ENCODE measurements at regions not wholly inside any gene's neighbourhood (a gene's known extent, or its start where the extent isn't known, plus 50 kb on each side); places are given as distances from the start of the nearest gene placed in this dataset.

DNA sequence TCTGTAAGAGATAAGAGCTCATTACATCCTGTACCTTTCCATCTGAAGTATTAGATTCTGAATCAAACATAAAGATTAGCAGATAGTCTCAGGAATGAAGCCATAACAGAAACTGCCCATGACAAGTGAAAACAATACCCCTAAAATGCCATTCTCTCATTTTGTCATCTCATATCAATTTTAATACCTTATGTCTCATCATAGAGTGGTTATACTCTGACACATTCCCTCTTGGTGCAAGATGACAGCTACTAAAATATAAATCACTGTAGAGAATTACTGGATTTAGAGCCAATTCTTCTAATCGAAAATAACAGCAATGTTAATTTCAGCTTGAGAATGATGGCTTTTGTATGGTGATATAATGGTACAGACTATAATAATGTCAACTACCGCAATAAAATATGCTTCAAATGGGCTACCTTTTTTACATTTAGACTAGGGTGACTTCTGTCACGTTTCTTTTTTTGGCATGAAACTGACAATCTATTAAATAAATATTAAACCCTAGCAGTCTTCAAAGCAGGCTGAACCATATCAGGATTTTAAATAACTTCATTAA, 125.1 kb upstream of the ITGA4 start:
- DNase-seq (ENCODE audit: low read depth), result no peak
- H3K4me3 ChIP-seq (ENCODE audit: low read depth, low read length), result no peak overlapping the region
- TF ChIP-seq, protein P1, sequence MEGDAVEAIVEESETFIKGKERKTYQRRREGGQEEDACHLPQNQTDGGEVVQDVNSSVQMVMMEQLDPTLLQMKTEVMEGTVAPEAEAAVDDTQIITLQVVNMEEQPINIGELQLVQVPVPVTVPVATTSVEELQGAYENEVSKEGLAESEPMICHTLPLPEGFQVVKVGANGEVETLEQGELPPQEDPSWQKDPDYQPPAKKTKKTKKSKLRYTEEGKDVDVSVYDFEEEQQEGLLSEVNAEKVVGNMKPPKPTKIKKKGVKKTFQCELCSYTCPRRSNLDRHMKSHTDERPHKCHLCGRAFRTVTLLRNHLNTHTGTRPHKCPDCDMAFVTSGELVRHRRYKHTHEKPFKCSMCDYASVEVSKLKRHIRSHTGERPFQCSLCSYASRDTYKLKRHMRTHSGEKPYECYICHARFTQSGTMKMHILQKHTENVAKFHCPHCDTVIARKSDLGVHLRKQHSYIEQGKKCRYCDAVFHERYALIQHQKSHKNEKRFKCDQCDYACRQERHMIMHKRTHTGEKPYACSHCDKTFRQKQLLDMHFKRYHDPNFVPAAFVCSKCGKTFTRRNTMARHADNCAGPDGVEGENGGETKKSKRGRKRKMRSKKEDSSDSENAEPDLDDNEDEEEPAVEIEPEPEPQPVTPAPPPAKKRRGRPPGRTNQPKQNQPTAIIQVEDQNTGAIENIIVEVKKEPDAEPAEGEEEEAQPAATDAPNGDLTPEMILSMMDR (IDR thresholded peaks at IDR 0.05; ENCODE audit: insufficient read depth, low read depth, low read length), result no peak

DNA sequence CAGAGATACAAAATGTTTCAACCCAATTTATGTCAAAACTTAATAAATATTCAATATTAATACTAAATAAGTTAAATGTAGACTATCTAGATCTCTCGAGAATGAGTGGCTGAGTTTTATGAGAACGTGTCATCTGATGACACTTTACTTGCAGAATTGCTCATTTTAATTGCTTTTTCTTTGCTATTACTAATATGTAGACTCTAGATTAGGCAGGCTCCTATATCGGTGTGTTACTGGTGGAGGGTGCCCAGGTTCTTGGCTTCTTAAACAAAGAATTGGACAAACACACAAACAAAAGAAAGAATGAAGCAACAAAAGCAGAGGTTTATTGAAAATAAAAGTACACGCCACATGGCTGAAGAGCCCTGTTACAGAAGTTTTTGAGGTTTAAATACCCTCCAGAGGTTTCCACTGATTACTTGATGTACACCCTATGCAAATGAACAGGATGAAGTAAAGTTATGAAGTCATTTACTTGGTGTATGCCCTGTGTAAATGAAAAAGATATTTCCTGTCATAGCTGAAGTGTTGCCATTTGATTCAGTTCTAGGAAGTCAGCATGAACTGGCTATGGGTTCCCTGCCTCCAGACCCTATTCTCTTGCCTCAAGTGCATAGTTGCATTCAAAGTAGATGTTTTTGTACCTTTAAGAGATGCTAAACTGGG, 122.9 kb upstream of the ITGA4 start:
- TF ChIP-seq, protein P1 (IDR thresholded peaks at IDR 0.05; ENCODE audit: insufficient read depth, low read depth, low read length), result no peak
- no peak overlapping the region for H3K4me3 ChIP-seq (ENCODE audit: low read depth, low read length)
- no peak for DNase-seq (ENCODE audit: low read depth)

DNA sequence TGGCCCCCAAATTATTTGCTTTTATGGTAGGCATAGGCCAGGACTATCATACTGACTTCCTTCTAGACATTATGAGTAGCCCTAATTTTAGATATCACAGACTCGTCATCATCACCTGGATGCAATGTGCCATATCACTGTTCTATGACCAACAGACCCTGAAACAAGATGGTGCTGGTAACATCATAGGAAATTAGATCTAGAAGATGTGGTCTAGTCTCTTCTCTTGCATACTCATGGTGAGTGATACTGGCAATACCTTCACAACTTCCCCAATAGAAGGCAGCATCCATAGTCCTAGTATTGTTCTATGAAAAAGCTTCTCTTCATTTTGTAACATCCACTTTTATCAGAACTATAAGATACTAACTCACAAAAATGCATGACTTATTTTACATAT, 116.3 kb upstream of the ITGA4 start:
- no peak overlapping the region for H3K4me3 ChIP-seq (ENCODE audit: low read depth, low read length)
- DNase-seq (ENCODE audit: low read depth), result no peak
- TF ChIP-seq, protein P1 (IDR thresholded peaks at IDR 0.05; ENCODE audit: insufficient read depth, low read depth, low read length), result no peak

DNA sequence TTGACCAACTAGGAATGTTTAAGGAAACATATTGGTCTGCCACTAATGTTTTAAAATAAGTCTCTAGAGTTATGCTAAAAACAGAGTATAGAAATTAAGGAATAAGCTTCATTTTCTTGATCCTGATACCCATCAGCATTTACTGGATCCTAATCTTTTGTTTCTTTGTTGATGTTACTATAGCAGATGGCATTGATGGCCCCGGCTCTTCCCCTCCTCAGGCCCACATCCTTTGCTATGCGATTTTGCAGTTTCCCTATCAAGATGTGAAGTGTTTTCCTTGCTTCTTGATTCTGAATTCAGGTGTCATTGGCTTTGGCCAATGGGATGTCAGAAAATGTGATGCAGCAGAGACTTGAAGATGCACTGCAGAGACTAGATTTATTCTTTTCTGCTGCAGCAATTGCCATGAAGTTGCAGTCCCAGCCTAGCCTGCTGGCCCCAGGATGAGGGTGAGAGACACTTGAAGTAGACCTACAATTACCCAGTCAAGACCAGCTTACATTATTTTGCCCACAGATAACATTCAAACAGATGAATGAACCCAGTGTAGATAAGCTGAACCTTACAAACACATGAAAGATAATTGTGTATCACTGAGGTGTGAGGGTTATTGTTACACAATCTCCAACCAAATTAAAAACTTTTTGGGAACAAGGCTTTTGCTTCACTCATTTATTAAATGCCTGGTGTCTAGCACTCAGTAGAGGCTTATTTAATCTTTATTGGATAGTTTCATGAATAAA, 115.2 kb upstream of the ITGA4 start:
- DNase-seq (ENCODE audit: low read depth), result no peak
- TF ChIP-seq, protein P1 (IDR thresholded peaks at IDR 0.05; ENCODE audit: insufficient read depth, low read depth, low read length), result no peak
- no peak overlapping the region for H3K4me3 ChIP-seq (ENCODE audit: low read depth, low read length)

DNA sequence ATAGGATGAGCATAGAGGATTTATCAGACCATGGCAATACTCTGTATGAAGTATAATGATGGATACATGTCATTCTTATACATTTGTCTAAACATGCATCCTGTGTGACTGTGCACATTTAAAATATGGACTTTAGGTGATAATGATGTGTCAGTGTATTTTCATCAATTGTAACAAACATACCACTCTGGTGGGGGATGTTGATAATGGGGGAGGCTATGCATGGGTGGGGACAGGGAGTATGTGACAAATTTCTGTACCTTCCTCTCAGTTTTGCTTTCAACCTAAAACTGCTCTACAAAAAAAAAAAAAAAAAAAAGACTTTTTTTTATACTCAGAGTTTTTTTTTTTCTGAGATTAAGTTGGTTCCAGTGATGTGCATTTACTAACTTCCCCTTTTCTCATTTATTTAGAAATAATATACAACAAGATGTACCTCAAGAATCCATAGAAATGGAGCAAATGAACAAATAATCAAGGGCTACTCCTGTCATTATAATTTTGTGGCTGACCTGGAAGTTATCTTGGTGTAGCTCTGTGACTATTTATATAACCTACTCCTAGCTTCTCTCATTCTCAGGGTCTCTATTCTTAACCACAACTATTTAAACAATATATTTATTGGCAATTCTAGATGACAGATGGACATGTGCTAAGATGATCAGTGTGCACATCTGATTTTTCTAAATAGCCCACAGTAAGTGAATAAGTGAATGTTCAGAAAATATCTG, 108.9 kb upstream of the ITGA4 start:
- TF ChIP-seq, protein P1 (IDR thresholded peaks at IDR 0.05; ENCODE audit: insufficient read depth, low read depth, low read length), result no peak
- DNase-seq (ENCODE audit: low read depth), result no peak
- H3K4me3 ChIP-seq (ENCODE audit: low read depth, low read length), result no peak overlapping the region

DNA sequence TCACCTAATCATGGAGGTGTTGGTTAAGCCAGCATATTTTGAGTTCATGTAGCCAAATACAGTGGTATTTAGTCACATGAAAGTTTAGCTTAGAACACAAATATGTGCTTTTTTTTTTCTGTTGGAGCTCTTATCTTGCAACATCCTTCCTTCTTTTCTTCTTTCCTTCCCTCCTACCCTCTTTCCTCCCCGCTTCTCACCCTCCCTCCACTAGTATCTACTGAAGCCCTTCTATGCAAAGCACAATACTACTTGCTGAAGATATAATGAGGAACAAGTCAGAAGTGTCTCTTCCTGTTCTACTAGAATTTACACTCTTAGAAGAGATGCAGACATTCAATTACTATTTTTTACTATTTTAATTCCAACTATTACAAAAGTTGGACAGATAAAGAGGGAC, 105.0 kb upstream of the ITGA4 start:
- TF ChIP-seq, protein P1 (IDR thresholded peaks at IDR 0.05; ENCODE audit: insufficient read depth, low read depth, low read length), result no peak
- DNase-seq (ENCODE audit: low read depth), result no peak
- no peak overlapping the region for H3K4me3 ChIP-seq (ENCODE audit: low read depth, low read length)
